ENCODE measurements at regions not wholly inside any gene's neighbourhood (a gene's known extent, or its start where the extent isn't known, plus 50 kb on each side); places are given as distances from the start of the nearest gene placed in this dataset.

DNA sequence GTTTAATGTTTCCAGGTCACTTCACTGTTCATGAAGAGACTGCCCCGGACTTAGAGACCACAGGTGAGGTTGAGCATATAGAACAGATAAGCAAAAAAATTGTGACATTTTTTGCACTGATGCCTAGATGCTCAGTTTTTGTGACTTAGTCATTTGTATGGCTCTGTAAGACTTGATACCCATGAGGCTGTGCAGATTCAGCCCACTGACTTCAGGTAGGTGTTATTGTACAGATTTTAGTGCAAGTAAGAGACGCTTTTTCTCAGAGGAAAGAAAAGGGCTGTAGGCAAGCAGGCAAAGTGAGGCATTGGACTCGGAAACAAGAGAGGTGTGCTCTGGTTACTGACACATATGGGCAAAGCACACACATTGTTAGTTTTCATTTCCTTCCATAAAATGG lies 820.1 kb upstream of the SORCS1 start:
- H3K27ac Mint-ChIP-seq, result no peak overlapping the region

More for the DNA sequence above, 820.1 kb upstream of the SORCS1 start:
- Histone ChIP-seq H3K27me3 (ENCODE audit: insufficient read depth) (no peaks in the 10 kb centered on the region), H3K4me3 (no peak overlapping the region), H3K4me1 (ENCODE audit: insufficient read depth) (no peaks in the 10 kb centered on the region), H3K36me3 (ENCODE audit: insufficient read depth) (no peaks in the 10 kb centered on the region), H3K4me2 (no peak overlapping the region), H4K20me1 (replicated peaks; ENCODE audit: insufficient read depth) (no peaks in the 10 kb centered on the region), H3F3A (replicated peaks; ENCODE audit: low read depth) (no peaks in the 10 kb centered on the region), H3K79me2 (replicated peaks; ENCODE audit: insufficient read depth) (no peaks in the 10 kb centered on the region), H3K27ac (ENCODE audit: low read depth) (no peak overlapping the region), H2AFZ (peak overlapping the region; percentile 8; the same call in 1 of the 2 replicates), H3K9me2 (ENCODE audit: insufficient read depth) (0 out of 2 replicates have a peak, but pooled peaks cover 3% of the 10 kb centered on the region)
- ATAC-seq (no peak), DNase-seq (ENCODE audit: low spot score) (no peak)
- no peak overlapping the region for H3K4me3 Mint-ChIP-seq
- H3K27me3 Mint-ChIP-seq (ENCODE audit: insufficient read depth, low read depth, poor library complexity), result no peaks in the 10 kb centered on the region
- H3K4me1 Mint-ChIP-seq, result no peaks in the 10 kb centered on the region
- no peak for TF ChIP-seq ZNF462 (CRISPR knock-in tag; IDR thresholded peaks at IDR 0.05)
- no peak for TF ChIP-seq ZNF331 (CRISPR knock-in tag; IDR thresholded peaks at IDR 0.05; ENCODE audit: low read depth)
- no peak for TF ChIP-seq EZH2 (IDR thresholded peaks at IDR 0.05; ENCODE audit: low read depth, unreplicated experiment)
- TF ChIP-seq, protein P1, sequence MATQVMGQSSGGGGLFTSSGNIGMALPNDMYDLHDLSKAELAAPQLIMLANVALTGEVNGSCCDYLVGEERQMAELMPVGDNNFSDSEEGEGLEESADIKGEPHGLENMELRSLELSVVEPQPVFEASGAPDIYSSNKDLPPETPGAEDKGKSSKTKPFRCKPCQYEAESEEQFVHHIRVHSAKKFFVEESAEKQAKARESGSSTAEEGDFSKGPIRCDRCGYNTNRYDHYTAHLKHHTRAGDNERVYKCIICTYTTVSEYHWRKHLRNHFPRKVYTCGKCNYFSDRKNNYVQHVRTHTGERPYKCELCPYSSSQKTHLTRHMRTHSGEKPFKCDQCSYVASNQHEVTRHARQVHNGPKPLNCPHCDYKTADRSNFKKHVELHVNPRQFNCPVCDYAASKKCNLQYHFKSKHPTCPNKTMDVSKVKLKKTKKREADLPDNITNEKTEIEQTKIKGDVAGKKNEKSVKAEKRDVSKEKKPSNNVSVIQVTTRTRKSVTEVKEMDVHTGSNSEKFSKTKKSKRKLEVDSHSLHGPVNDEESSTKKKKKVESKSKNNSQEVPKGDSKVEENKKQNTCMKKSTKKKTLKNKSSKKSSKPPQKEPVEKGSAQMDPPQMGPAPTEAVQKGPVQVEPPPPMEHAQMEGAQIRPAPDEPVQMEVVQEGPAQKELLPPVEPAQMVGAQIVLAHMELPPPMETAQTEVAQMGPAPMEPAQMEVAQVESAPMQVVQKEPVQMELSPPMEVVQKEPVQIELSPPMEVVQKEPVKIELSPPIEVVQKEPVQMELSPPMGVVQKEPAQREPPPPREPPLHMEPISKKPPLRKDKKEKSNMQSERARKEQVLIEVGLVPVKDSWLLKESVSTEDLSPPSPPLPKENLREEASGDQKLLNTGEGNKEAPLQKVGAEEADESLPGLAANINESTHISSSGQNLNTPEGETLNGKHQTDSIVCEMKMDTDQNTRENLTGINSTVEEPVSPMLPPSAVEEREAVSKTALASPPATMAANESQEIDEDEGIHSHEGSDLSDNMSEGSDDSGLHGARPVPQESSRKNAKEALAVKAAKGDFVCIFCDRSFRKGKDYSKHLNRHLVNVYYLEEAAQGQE (IDR thresholded peaks at IDR 0.05; ENCODE audit: unreplicated experiment), result no peak
- no peak for TF ChIP-seq STAT1 (IDR thresholded peaks at IDR 0.05; ENCODE audit: unreplicated experiment)
- TF ChIP-seq EZH2phosphoT487 (IDR thresholded peaks at IDR 0.05; ENCODE audit: unreplicated experiment), result no peak
- no peak for TF ChIP-seq POLR2AphosphoS5 (IDR thresholded peaks at IDR 0.05; ENCODE audit: low read depth)
- TF ChIP-seq NANOG (IDR thresholded peaks at IDR 0.05; ENCODE audit: borderline replicate concordance), result no peak
- no peaks in the 10 kb centered on the region for H3K9me3 Mint-ChIP-seq
- H3K36me3 Mint-ChIP-seq (ENCODE audit: low read depth), result no peaks in the 10 kb centered on the region

Data from GM23338 (cell line).